Caco-2 (cell line): ENCODE measurements at regions not wholly inside any gene's neighbourhood (a gene's known extent, or its start where the extent isn't known, plus 50 kb on each side); places are given as distances from the start of the nearest gene placed in this dataset.

Experiments
- BruUV-seq: library from RNA; stranded (reverse); fragments of 400-500 nt; replicated peaks from 2 replicates; lab custom pipeline; 2021; lab: Mats Ljungman, UMichigan
- CTCF ChIA-PET: fragments of 300-600 bp; sonication (Branson Sonifier 250); formaldehyde crosslinking; loops from one replicate; lab custom pipeline; 2022; ENCODE audit warnings: antibody characterized with exemption; lab: Charles Lee
- POLR2A ChIA-PET: fragments of 300-600 bp; sonication (Branson Sonifier 250); formaldehyde crosslinking; loops from one replicate; lab custom pipeline; 2022; ENCODE audit warnings: antibody characterized with exemption; lab: Charles Lee
- DNase-seq, 2 experiments: peaks; one replicate each; pipeline versions ENCODE4 v3.0.0 to v3.0.0-alpha.2; 2020 to 2022
- H3K27me3 ChIP-seq: replicated peaks from 2 replicates; pipeline ENCODE4 v1.6.0; 2011; ENCODE audit warnings: low read length; ENCODE audit not compliant: control insufficient read depth, insufficient read depth
- H3K36me3 ChIP-seq: 2 replicates; pipeline ENCODE4 v1.5.1; 2011; ENCODE audit warnings: low read length; ENCODE audit not compliant: control insufficient read depth, insufficient read depth
- H3K4me1 ChIP-seq: fragments of 250-450 bp; sonication (Bioruptor Pico); 2 replicates; pipeline ENCODE4 v1.5.1; 2020; ENCODE audit warnings: mild to moderate bottlenecking
- H3K4me3 ChIP-seq: 2 replicates; pipeline ENCODE4 v1.5.1; 2011; ENCODE audit warnings: low read depth, mild to moderate bottlenecking, control low read depth, low read length
- H3K9me3 ChIP-seq: fragments of 250-450 bp; sonication (Bioruptor Pico); 2 replicates; pipeline ENCODE4 v1.5.1; 2020; ENCODE audit warnings: mild to moderate bottlenecking, moderate library complexity
- H3K27ac Mint-ChIP-seq: one replicate; pipeline ENCODE4 v1.8.0; 2022; ENCODE audit warnings: mixed read lengths; ENCODE audit not compliant: unreplicated experiment
- H3K27me3 Mint-ChIP-seq: one replicate; pipeline ENCODE4 v1.8.0; 2022; ENCODE audit warnings: mixed read lengths; ENCODE audit not compliant: insufficient read depth, unreplicated experiment
- H3K36me3 Mint-ChIP-seq: one replicate; pipeline ENCODE4 v1.8.0; 2022; ENCODE audit warnings: mild to moderate bottlenecking, mixed read lengths; ENCODE audit not compliant: insufficient read depth, unreplicated experiment
- H3K4me1 Mint-ChIP-seq: one replicate; pipeline ENCODE4 v1.8.0; 2022; ENCODE audit warnings: low read depth, mixed read lengths; ENCODE audit not compliant: unreplicated experiment
- H3K4me3 Mint-ChIP-seq: one replicate; pipeline ENCODE4 v1.8.0; 2022; ENCODE audit warnings: mild to moderate bottlenecking, moderate library complexity, mixed read lengths; ENCODE audit not compliant: unreplicated experiment
- H3K9me3 Mint-ChIP-seq: one replicate; pipeline ENCODE4 v1.8.0; 2022; ENCODE audit warnings: mixed read lengths; ENCODE audit not compliant: unreplicated experiment
- CTCF ChIP-seq, 2 experiments: fragments of 200-600 bp in 1 of 2; IDR thresholded peaks; 1 replicate in 1 of 2; 2 replicates in 1 of 2; pipeline versions ENCODE4 v1.5.1 to v1.8.0; 2011 to 2022; ENCODE audit warnings: antibody characterized with exemption in 1 of 2, control low read depth in 1 of 2, inconsistent platforms in 1 of 2, low read depth in 1 of 2, low read length in 1 of 2, mild to moderate bottlenecking in 1 of 2, moderate library complexity in 1 of 2; ENCODE audit not compliant: insufficient read depth in 1 of 2, severe bottlenecking in 1 of 2, unreplicated experiment in 1 of 2
- intact Hi-C: fragments of 100-400 bp; cut with micrococcal nuclease; formaldehyde crosslinking; loops from one replicate; pipeline ENCODE4 v1.10.0; 2022; ENCODE audit not compliant: unreplicated experiment

DNA sequence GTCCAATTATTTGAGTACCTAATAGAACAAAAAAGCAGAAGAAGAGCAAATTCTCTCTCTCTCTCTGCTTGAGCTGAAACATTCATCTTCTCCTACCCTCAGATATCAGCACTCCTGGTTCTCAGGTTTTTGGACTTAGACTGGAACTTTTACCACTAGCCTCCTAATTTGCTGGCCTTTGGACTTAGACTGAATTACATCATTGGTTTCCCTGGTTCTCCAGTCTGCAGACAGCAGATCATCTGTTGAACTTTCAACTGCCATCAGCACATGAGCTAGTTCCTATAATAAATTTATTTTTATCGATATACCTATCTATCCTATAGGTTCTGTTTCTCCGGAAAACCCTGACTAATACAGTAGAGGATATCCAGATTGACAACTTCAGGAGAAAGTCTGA is 208.9 kb upstream of the GAS1 start:
- ChIA-PET POLR2A (no interaction called here), CTCF (no interaction called here)
- Histone ChIP-seq H3K4me1 (no peaks in the 10 kb centered on the region), H3K27me3 (no peaks in the 10 kb centered on the region), H3K36me3 (no peaks in the 10 kb centered on the region), H3K4me3 (no peak overlapping the region), H3K9me3 (no peaks in the 10 kb centered on the region)
- BruUV-seq, result no TSS peak
- intact Hi-C loops, result no loop called here
- no peak for TF ChIP-seq CTCF (IDR thresholded peaks at IDR 0.05; ENCODE audit: insufficient read depth in 1 of 2, low read depth in 1 of 2, low read length in 1 of 2, severe bottlenecking in 1 of 2, unreplicated experiment in 1 of 2)
- H3K9me3 Mint-ChIP-seq, result no peaks in the 10 kb centered on the region
- H3K27me3 Mint-ChIP-seq, result peaks cover 7% of the 10 kb centered on the region
- no peaks in the 10 kb centered on the region for H3K4me1 Mint-ChIP-seq
- H3K36me3 Mint-ChIP-seq, result no peaks in the 10 kb centered on the region
- no peak for DNase-seq
- no peak overlapping the region for H3K4me3 Mint-ChIP-seq
- no peak overlapping the region for H3K27ac Mint-ChIP-seq

- BruUV-seq, result no TSS peak
- no peak overlapping the region for H3K4me3 Mint-ChIP-seq
- Histone ChIP-seq H3K4me3 (no peak overlapping the region), H3K9me3 (no peaks in the 10 kb centered on the region), H3K27me3 (no peaks in the 10 kb centered on the region), H3K4me1 (no peaks in the 10 kb centered on the region), H3K36me3 (no peaks in the 10 kb centered on the region)
- H3K4me1 Mint-ChIP-seq, result no peaks in the 10 kb centered on the region
- peaks cover 7% of the 10 kb centered on the region for H3K27me3 Mint-ChIP-seq
- intact Hi-C loops, result no loop called here
- DNase-seq, result no peak
- CTCF ChIA-PET, result no interaction called here
- POLR2A ChIA-PET, result no interaction called here
- H3K36me3 Mint-ChIP-seq, result no peaks in the 10 kb centered on the region
- no peaks in the 10 kb centered on the region for H3K9me3 Mint-ChIP-seq
- TF ChIP-seq CTCF (IDR thresholded peaks at IDR 0.05; ENCODE audit: insufficient read depth in 1 of 2, low read depth in 1 of 2, low read length in 1 of 2, severe bottlenecking in 1 of 2, unreplicated experiment in 1 of 2), result no peak
- no peak overlapping the region for H3K27ac Mint-ChIP-seq
These were observed 210.2 kb upstream of the GAS1 start for GRCh38 chr9:87157366-87158031.

DNA sequence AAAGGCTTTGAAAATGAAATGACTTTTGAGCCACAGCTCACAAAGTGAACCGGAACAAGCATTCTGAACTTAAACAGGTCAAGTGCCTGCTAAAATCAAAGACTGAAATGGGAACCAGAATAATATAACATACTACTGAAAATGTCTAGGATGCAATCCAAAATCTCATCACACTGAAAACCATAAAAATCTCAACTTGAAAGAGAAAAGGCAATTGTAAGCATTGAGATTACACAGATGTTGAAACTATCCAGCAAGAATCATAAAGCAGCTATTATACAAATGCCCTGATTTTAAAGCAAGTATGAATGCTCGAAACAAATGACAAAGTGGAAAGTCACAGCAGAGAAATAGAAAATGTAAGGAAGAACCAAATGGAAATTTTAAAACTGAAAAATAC is 211.5 kb upstream of the GAS1 start:
- H3K4me1 ChIP-seq, result no peaks in the 10 kb centered on the region
- Mint-ChIP-seq H3K9me3 (no peaks in the 10 kb centered on the region), H3K4me3 (no peak overlapping the region), H3K27me3 (peaks cover 7% of the 10 kb centered on the region), H3K4me1 (no peaks in the 10 kb centered on the region), H3K27ac (no peak overlapping the region), H3K36me3 (no peaks in the 10 kb centered on the region)
- BruUV-seq, result no TSS peak
- no peaks in the 10 kb centered on the region for H3K27me3 ChIP-seq
- no peaks in the 10 kb centered on the region for H3K36me3 ChIP-seq
- TF ChIP-seq CTCF (IDR thresholded peaks at IDR 0.05; ENCODE audit: insufficient read depth in 1 of 2, low read depth in 1 of 2, low read length in 1 of 2, severe bottlenecking in 1 of 2, unreplicated experiment in 1 of 2), result no peak
- DNase-seq, result no peak
- ChIA-PET POLR2A (no interaction called here), CTCF (no interaction called here)
- no peak overlapping the region for H3K4me3 ChIP-seq
- H3K9me3 ChIP-seq, result no peaks in the 10 kb centered on the region
- intact Hi-C loops, result no loop called here
